ENCODE measurements at regions not wholly inside any gene's neighbourhood (a gene's known extent, or its start where the extent isn't known, plus 50 kb on each side); places are given as distances from the start of the nearest gene placed in this dataset.

DNA sequence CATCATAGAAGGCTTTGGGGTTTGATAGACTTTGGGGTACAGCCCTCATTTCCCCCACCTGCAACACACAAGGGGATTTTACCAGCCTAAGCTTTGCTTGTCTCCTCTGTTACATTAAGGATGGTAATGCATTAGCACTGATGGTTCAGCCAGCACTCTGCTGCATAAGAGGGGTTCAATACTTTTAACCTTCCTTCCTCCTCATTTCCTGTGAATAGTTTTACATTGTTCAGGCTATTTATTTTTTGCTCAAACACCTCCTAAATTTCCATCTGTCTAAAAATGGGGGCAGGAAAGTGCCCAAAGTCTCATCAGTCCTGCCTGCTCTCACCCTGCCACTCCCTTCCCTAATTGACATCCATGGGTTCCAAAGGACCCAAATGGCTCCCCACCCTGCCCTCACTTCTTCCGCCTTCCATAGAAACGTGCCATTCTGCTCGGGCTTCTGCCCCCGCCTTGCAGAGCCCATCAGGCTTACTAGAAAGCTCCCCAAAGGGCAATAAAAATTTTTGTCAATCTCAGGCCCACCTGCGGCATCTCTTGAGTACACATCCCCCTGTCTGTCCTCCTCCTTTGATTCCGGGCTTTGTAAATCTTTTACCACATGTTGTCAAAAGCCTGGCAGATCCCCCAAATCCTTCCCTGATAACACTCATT lies 239.5 kb upstream of the SLC24A2 start:
- Histone ChIP-seq H3K9me1 (ENCODE audit: control insufficient read depth, insufficient read depth, low read length) (no peaks in the 10 kb centered on the region), H4K20me1 (replicated peaks; ENCODE audit: control insufficient read depth, insufficient read depth, low read length) (no peaks in the 10 kb centered on the region), H3K79me2 (ENCODE audit: control insufficient read depth, insufficient read depth, low read length) (no peaks in the 10 kb centered on the region), H3K36me3 (ENCODE audit: control insufficient read depth, insufficient read depth, low read length) (no peaks in the 10 kb centered on the region), H3K4me1 (replicated peaks in 1 of 2; ENCODE audit: control insufficient read depth in 2 of 2, insufficient read depth in 2 of 2, low read length in 2 of 2) (no peaks in the 10 kb centered on the region), H3K9me3 (replicated peaks; ENCODE audit: control insufficient read depth, insufficient read depth, low read depth, low read length) (no peaks in the 10 kb centered on the region), H3K4me3 (no peak overlapping the region), H2AFZ (ENCODE audit: low read depth, low read length) (no peak overlapping the region), H3K27me3 (ENCODE audit: control insufficient read depth in 2 of 2, insufficient read depth in 2 of 2, low read length in 2 of 2) (no peaks in the 10 kb centered on the region), H3K27ac (ENCODE audit: extremely low read depth, low read depth, low read length) (no peak overlapping the region), H3K4me2 (ENCODE audit: insufficient read depth, low read length) (no peak overlapping the region), H3K9ac (ENCODE audit: insufficient read depth in 1 of 2, low read depth in 2 of 2, low read length in 2 of 2) (no peak overlapping the region)
- WGBS (ENCODE audit: insufficient coverage, low coverage, missing lambda C conversion rate), result 0% methylated on average over 6 of the region's 6 CpGs
- POLR2A ChIA-PET, result no interaction called here
- intact Hi-C loops (cut with micrococcal nuclease), result no loop called here
- no TSS peak for BruUV-seq (replicated peaks)
- ATAC-seq, result no peak
- in situ Hi-C loops (cut with MboI), result no loop called here
- TF ChIP-seq ZFP30 (CRISPR knock-in tag; IDR thresholded peaks at IDR 0.05; ENCODE audit: borderline replicate concordance), result no peak
- no peak for TF ChIP-seq ZBTB17 (CRISPR knock-in tag; IDR thresholded peaks at IDR 0.05)
- TF ChIP-seq SIRT6 (IDR thresholded peaks at IDR 0.05; ENCODE audit: low read depth, low read length), result no peak
- TF ChIP-seq, protein P1, sequence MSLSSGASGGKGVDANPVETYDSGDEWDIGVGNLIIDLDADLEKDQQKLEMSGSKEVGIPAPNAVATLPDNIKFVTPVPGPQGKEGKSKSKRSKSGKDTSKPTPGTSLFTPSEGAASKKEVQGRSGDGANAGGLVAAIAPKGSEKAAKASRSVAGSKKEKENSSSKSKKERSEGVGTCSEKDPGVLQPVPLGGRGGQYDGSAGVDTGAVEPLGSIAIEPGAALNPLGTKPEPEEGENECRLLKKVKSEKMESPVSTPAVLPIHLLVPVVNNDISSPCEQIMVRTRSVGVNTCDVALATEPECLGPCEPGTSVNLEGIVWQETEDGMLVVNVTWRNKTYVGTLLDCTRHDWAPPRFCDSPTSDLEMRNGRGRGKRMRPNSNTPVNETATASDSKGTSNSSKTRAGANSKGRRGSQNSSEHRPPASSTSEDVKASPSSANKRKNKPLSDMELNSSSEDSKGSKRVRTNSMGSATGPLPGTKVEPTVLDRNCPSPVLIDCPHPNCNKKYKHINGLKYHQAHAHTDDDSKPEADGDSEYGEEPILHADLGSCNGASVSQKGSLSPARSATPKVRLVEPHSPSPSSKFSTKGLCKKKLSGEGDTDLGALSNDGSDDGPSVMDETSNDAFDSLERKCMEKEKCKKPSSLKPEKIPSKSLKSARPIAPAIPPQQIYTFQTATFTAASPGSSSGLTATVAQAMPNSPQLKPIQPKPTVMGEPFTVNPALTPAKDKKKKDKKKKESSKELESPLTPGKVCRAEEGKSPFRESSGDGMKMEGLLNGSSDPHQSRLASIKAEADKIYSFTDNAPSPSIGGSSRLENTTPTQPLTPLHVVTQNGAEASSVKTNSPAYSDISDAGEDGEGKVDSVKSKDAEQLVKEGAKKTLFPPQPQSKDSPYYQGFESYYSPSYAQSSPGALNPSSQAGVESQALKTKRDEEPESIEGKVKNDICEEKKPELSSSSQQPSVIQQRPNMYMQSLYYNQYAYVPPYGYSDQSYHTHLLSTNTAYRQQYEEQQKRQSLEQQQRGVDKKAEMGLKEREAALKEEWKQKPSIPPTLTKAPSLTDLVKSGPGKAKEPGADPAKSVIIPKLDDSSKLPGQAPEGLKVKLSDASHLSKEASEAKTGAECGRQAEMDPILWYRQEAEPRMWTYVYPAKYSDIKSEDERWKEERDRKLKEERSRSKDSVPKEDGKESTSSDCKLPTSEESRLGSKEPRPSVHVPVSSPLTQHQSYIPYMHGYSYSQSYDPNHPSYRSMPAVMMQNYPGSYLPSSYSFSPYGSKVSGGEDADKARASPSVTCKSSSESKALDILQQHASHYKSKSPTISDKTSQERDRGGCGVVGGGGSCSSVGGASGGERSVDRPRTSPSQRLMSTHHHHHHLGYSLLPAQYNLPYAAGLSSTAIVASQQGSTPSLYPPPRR (CRISPR knock-in tag; IDR thresholded peaks at IDR 0.05; ENCODE audit: borderline replicate concordance), result no peak
- TF ChIP-seq BRCA1 (IDR thresholded peaks at IDR 0.05), result no peak
- TF ChIP-seq BRCA1 (CRISPR knock-in tag; IDR thresholded peaks at IDR 0.05), result no peak
- no peak for TF ChIP-seq MBD2 (IDR thresholded peaks at IDR 0.05; ENCODE audit: borderline replicate concordance, low read depth)
- TF ChIP-seq GTF2F1 (IDR thresholded peaks at IDR 0.05; ENCODE audit: low read depth, low read length), result no peak
- TF ChIP-seq SP1 (CRISPR knock-in tag; IDR thresholded peaks at IDR 0.05), result no peak
- no peak for TF ChIP-seq BMI1 (IDR thresholded peaks at IDR 0.05; ENCODE audit: low read length)
- no peak for TF ChIP-seq ZNF79 (CRISPR knock-in tag; IDR thresholded peaks at IDR 0.05; ENCODE audit: low read depth)
- FAIRE-seq, result no peak
- no peak for DNase-seq (ENCODE audit: extremely low read depth in 1 of 4, low spot score in 3 of 4)
- CTCF ChIA-PET (ENCODE audit: low intra/inter-chr PET ratio), result no interaction called here
